Suprapubic skin (tissue), 4 donors: ENCODE measurements at regions not wholly inside any gene's neighbourhood (a gene's known extent, or its start where the extent isn't known, plus 50 kb on each side); places are given as distances from the start of the nearest gene placed in this dataset.

Source experiments
- DNase-seq, 2 donors: peaks; one replicate each; pipeline ENCODE4 v3.0.0-alpha.2; 2019; ENCODE audit warnings: low spot score in 2 of 2
- H3K27ac ChIP-seq: fragments of 200-600 bp; sonication (generic); one replicate; pipeline ENCODE4 v1.5.1; 2019
- H3K27me3 ChIP-seq: fragments of 200-600 bp; sonication (generic); one replicate; pipeline ENCODE4 v1.5.1; 2019
- H3K36me3 ChIP-seq: fragments of 200-600 bp; sonication (generic); one replicate; pipeline ENCODE4 v1.5.1; 2019
- H3K4me1 ChIP-seq: fragments of 200-600 bp; sonication (generic); one replicate; pipeline ENCODE4 v1.5.1; 2019
- H3K4me3 ChIP-seq: fragments of 200-600 bp; sonication (generic); one replicate; pipeline ENCODE4 v1.5.1; 2019; ENCODE audit warnings: mild to moderate bottlenecking
- H3K9me3 ChIP-seq: fragments of 200-600 bp; sonication (generic); one replicate; pipeline ENCODE4 v1.5.1; 2019
- CTCF ChIP-seq, 2 donors: fragments of 200-600 bp in 1 of 2; fragments of 450-650 bp in 1 of 2; sonication (generic) in 1 of 2; IDR thresholded peaks; one replicate each; pipeline ENCODE4 v1.5.1; 2016 to 2019; ENCODE audit warnings: antibody characterized with exemption in 2 of 2, mild to moderate bottlenecking in 1 of 2, moderate library complexity in 1 of 2
- EP300 ChIP-seq: sonication (generic); formaldehyde crosslinking; IDR thresholded peaks from one replicate; pipeline ENCODE4 v1.6.1; 2017; ENCODE audit warnings: antibody characterized with exemption
- POLR2A ChIP-seq, 2 donors: fragments of 450-650 bp; IDR thresholded peaks; one replicate each; pipeline ENCODE4 v1.6.1; 2017; ENCODE audit warnings: antibody characterized with exemption in 2 of 2, mild to moderate bottlenecking in 2 of 2, moderate library complexity in 2 of 2
- POLR2AphosphoS5 ChIP-seq, 3 donors: sonication (generic); formaldehyde crosslinking; IDR thresholded peaks; one replicate each; pipeline ENCODE4 v1.6.1; 2017; ENCODE audit warnings: antibody characterized with exemption in 3 of 3
- WGBS: methylation state at CpG from one replicate; pipeline ENCODE4 v1.1.5; 2018; 5-methylcytosine and 5-hydroxymethylcytosine counted together

- DNase-seq: no peak
- H3K9me3 ChIP-seq: no peaks in the 10 kb centered on the region
- 84% methylated on average over 7 of the region's 7 CpGs for WGBS
- no peak overlapping the region for H3K4me3 ChIP-seq
- H3K27ac ChIP-seq: no peak overlapping the region
- H3K36me3 ChIP-seq: no peaks in the 10 kb centered on the region
- no peak for TF ChIP-seq CTCF (IDR thresholded peaks at IDR 0.05)
- TF ChIP-seq POLR2AphosphoS5 (IDR thresholded peaks at IDR 0.05): no peak
- no peak for TF ChIP-seq POLR2A (IDR thresholded peaks at IDR 0.05)
- no peak for TF ChIP-seq EP300
- H3K4me1 ChIP-seq: no peaks in the 10 kb centered on the region
- H3K27me3 ChIP-seq: no peaks in the 10 kb centered on the region
Observed at GRCh38 chr5:166188501-166189325, 2102.7 kb upstream of the WWC1 start.

- Histone ChIP-seq H3K4me3 (no peak overlapping the region), H3K27ac (no peak overlapping the region), H3K36me3 (no peaks in the 10 kb centered on the region), H3K4me1 (no peaks in the 10 kb centered on the region), H3K27me3 (no peaks in the 10 kb centered on the region), H3K9me3 (no peaks in the 10 kb centered on the region)
- 48% methylated on average over 3 of the region's 3 CpGs for WGBS
- TF ChIP-seq CTCF (IDR thresholded peaks at IDR 0.05) (no peak), POLR2A (IDR thresholded peaks at IDR 0.05) (no peak), POLR2AphosphoS5 (IDR thresholded peaks at IDR 0.05) (no peak), EP300 (no peak)
- DNase-seq: no peak
Observed at GRCh38 chr5:166192696-166193095, 2098.7 kb upstream of the WWC1 start.

GRCh38 chr5:166195981-166196380, 2095.5 kb upstream of the WWC1 start:
- Histone ChIP-seq H3K4me1 (no peaks in the 10 kb centered on the region), H3K4me3 (no peak overlapping the region), H3K27me3 (no peaks in the 10 kb centered on the region), H3K27ac (no peak overlapping the region), H3K9me3 (no peaks in the 10 kb centered on the region), H3K36me3 (no peaks in the 10 kb centered on the region)
- no peak for DNase-seq
- WGBS: 77% methylated on average over 3 of the region's 3 CpGs
- TF ChIP-seq EP300 (no peak), POLR2A (IDR thresholded peaks at IDR 0.05) (no peak)

- H3K9me3 ChIP-seq: no peaks in the 10 kb centered on the region
- no peaks in the 10 kb centered on the region for H3K4me1 ChIP-seq
- no peak for DNase-seq
- no peaks in the 10 kb centered on the region for H3K27me3 ChIP-seq
- H3K36me3 ChIP-seq: no peaks in the 10 kb centered on the region
- no peak overlapping the region for H3K27ac ChIP-seq
- TF ChIP-seq POLR2A (IDR thresholded peaks at IDR 0.05): no peak
- no peak for TF ChIP-seq POLR2AphosphoS5 (IDR thresholded peaks at IDR 0.05)
- TF ChIP-seq EP300: no peak
- TF ChIP-seq CTCF (IDR thresholded peaks at IDR 0.05): no peak
- no peak overlapping the region for H3K4me3 ChIP-seq
- WGBS: 72% methylated on average over 2 of the region's 2 CpGs
Observed at GRCh38 chr5:166200532-166200931, 2090.9 kb upstream of the WWC1 start.

GRCh38 chr5:166211640-166212039, 2079.8 kb upstream of the WWC1 start:
- TF ChIP-seq POLR2AphosphoS5 (IDR thresholded peaks at IDR 0.05) (no peak), CTCF (IDR thresholded peaks at IDR 0.05) (no peak), POLR2A (IDR thresholded peaks at IDR 0.05) (no peak), EP300 (no peak)
- H3K9me3 ChIP-seq: peaks cover 3% of the 10 kb centered on the region
- 85% methylated on average over 3 of the region's 3 CpGs for WGBS
- H3K36me3 ChIP-seq: no peaks in the 10 kb centered on the region
- H3K4me1 ChIP-seq: no peaks in the 10 kb centered on the region
- H3K27ac ChIP-seq: no peak overlapping the region
- no peak overlapping the region for H3K4me3 ChIP-seq
- no peak for DNase-seq
- no peaks in the 10 kb centered on the region for H3K27me3 ChIP-seq
